SKM-1 treated with dmso at 0.1 percent for 144 hours (cell line): ENCODE measurements at regions not wholly inside any gene's neighbourhood (a gene's known extent, or its start where the extent isn't known, plus 50 kb on each side); places are given as distances from the start of the nearest gene placed in this dataset.

Source experiments
- DNase-seq: peaks from one replicate; lab custom pipeline; 2025; ENCODE audit not compliant: unreplicated experiment; lab: John Stamatoyannopoulos, UW

- no peak for DNase-seq
Measured at GRCh38 chr2:15874854-15875804, 65.2 kb upstream of the MYCN start.

GRCh38 chr2:15875969-15876705, 64.2 kb upstream of the MYCN start:
- DNase-seq: no peak

GRCh38 chr2:15880226-15881119, 59.9 kb upstream of the MYCN start:
- no peak for DNase-seq

- DNase-seq: no peak
Measured at GRCh38 chr2:15881120-15881433, 59.3 kb upstream of the MYCN start.

- DNase-seq: no peak
Measured at GRCh38 chr2:15881676-15882075, 58.7 kb upstream of the MYCN start.

- DNase-seq: no peak
Measured at GRCh38 chr2:15882761-15883497, 57.4 kb upstream of the MYCN start.

- DNase-seq: no peak
Measured at GRCh38 chr2:15883684-15884083, 56.7 kb upstream of the MYCN start.

GRCh38 chr2:15884790-15885189, 55.6 kb upstream of the MYCN start:
- DNase-seq: no peak

- DNase-seq: no peak
Measured at GRCh38 chr2:15886231-15886630, 54.1 kb upstream of the MYCN start.

GRCh38 chr2:15889442-15890123, 50.8 kb upstream of the MYCN start:
- no peak for DNase-seq

- no peak for DNase-seq
Measured at GRCh38 chr2:15890124-15890754, 50.1 kb upstream of the MYCN start.
